ENCODE measurements at regions not wholly inside any gene's neighbourhood (a gene's known extent, or its start where the extent isn't known, plus 50 kb on each side); places are given as distances from the start of the nearest gene placed in this dataset.
"Not testable (repeated sequence)": the region's sequence is repeated elsewhere in the genome, so short reads cannot be mapped to it uniquely, and the experiment has no call there.

- not testable (repeated sequence) for TF ChIP-seq CTCF (IDR thresholded peaks at IDR 0.05; ENCODE audit: low read depth, low read length, missing input control); RAD21 (IDR thresholded peaks at IDR 0.05); EGR1 (IDR thresholded peaks at IDR 0.05; ENCODE audit: low read depth in 2 of 2)
These were observed 235.1 kb downstream of the CHRM2 start for GRCh38 chr7:137103526-137103925.

Measured in liver (tissue), 3 donors.